Activated CD4-positive, CD25-positive, alpha-beta regulatory T cell treated with anti-CD3 and anti-CD28 coated beads, Interleukin-2, amount 50 U/mL, for 72 hours (primary cell): ENCODE measurements at regions not wholly inside any gene's neighbourhood (a gene's known extent, or its start where the extent isn't known, plus 50 kb on each side); places are given as distances from the start of the nearest gene placed in this dataset.

Experiments
- DNase-seq: peaks from one replicate; pipeline ENCODE4 v3.0.0; 2021

- DNase-seq: no peak
Measured at GRCh38 chr13:79684371-79684770, 203.4 kb downstream of the NDFIP2 start.

GRCh38 chr13:79682164-79682563 is 201.2 kb downstream of the NDFIP2 start:
- DNase-seq: no peak

GRCh38 chr13:79681069-79681468 is 200.1 kb downstream of the NDFIP2 start:
- DNase-seq: no peak

- no peak for DNase-seq
Measured at GRCh38 chr13:79680485-79680884, 199.5 kb downstream of the NDFIP2 start.

- DNase-seq: peak; percentile 45
Measured at GRCh38 chr13:79679334-79679733, 198.4 kb downstream of the NDFIP2 start.

GRCh38 chr13:79678100-79678499 is 197.1 kb downstream of the NDFIP2 start:
- DNase-seq: no peak

- no peak for DNase-seq
Measured at GRCh38 chr13:79675931-79676660, 195.1 kb downstream of the NDFIP2 start.

GRCh38 chr13:79674765-79675515 is 194.0 kb downstream of the NDFIP2 start:
- no peak for DNase-seq

- no peak for DNase-seq
Measured at GRCh38 chr13:79673993-79674377, 193.0 kb downstream of the NDFIP2 start.

- DNase-seq: no peak
Measured at GRCh38 chr13:79673310-79673992, 192.5 kb downstream of the NDFIP2 start.

- no peak for DNase-seq
Measured at GRCh38 chr13:79671420-79671819, 190.5 kb downstream of the NDFIP2 start.

GRCh38 chr13:79668201-79668752 is 187.3 kb downstream of the NDFIP2 start:
- DNase-seq: no peak

- DNase-seq: no peak
Measured at GRCh38 chr13:79667771-79668170, 186.8 kb downstream of the NDFIP2 start.

GRCh38 chr13:79663977-79664636 is 183.2 kb downstream of the NDFIP2 start:
- no peak for DNase-seq

- no peak for DNase-seq
Measured at GRCh38 chr13:79663435-79663834, 182.5 kb downstream of the NDFIP2 start.

- no peak for DNase-seq
Measured at GRCh38 chr13:79662882-79663281, 181.9 kb downstream of the NDFIP2 start.

- no peak for DNase-seq
Measured at GRCh38 chr13:79660361-79660760, 179.4 kb downstream of the NDFIP2 start.

- DNase-seq: no peak
Measured at GRCh38 chr13:79659121-79659521, 178.2 kb downstream of the NDFIP2 start.

- no peak for DNase-seq
Measured at GRCh38 chr13:79658333-79658975, 177.5 kb downstream of the NDFIP2 start.

- DNase-seq: no peak
Measured at GRCh38 chr13:79655509-79655908, 174.6 kb downstream of the NDFIP2 start.

- no peak for DNase-seq
Measured at GRCh38 chr13:79654520-79654919, 173.6 kb downstream of the NDFIP2 start.

- no peak for DNase-seq
Measured at GRCh38 chr13:79650688-79651087, 169.7 kb downstream of the NDFIP2 start.
